Fibroblast of mammary gland (primary cell): ENCODE measurements at regions not wholly inside any gene's neighbourhood (a gene's known extent, or its start where the extent isn't known, plus 50 kb on each side); places are given as distances from the start of the nearest gene placed in this dataset.
A peak's percentile ranks its signal among the peaks of the same experiment; 100 is the strongest.

Source experiments
- DNase-seq: peaks from one replicate; pipeline ENCODE4 v3.0.0-alpha.2; 2010; ENCODE audit warnings: low read depth
- H3K4me3 ChIP-seq: 2 replicates; pipeline ENCODE4 v1.5.1; 2011; ENCODE audit warnings: low read depth, mild to moderate bottlenecking, low read length, moderate library complexity; ENCODE audit not compliant: control insufficient read depth
- CTCF ChIP-seq: conservative IDR thresholded peaks from 2 replicates; pipeline ENCODE4 v1.5.1; 2011; ENCODE audit warnings: low read depth, low read length, inconsistent platforms; ENCODE audit not compliant: control insufficient read depth, insufficient read depth

GRCh38 chr1:47646676-47647075, 208.8 kb downstream of the FOXD2 start:
- H3K4me3 ChIP-seq: no peak overlapping the region
- no peak for TF ChIP-seq CTCF
- DNase-seq: no peak

GRCh38 chr1:47647327-47647845, 209.5 kb downstream of the FOXD2 start:
- no peak for TF ChIP-seq CTCF
- H3K4me3 ChIP-seq: no peak overlapping the region
- no peak for DNase-seq

- peak; percentile 89 for DNase-seq
- TF ChIP-seq CTCF: no peak
- H3K4me3 ChIP-seq: no peak overlapping the region
These were observed 212.4 kb downstream of the FOXD2 start for GRCh38 chr1:47650205-47650604.

- no peak for TF ChIP-seq CTCF
- DNase-seq: no peak
- no peak overlapping the region for H3K4me3 ChIP-seq
These were observed 212.8 kb downstream of the FOXD2 start for GRCh38 chr1:47650611-47651010.

GRCh38 chr1:47651311-47652089, 213.7 kb downstream of the FOXD2 start:
- no peak for DNase-seq
- H3K4me3 ChIP-seq: no peak overlapping the region
- no peak for TF ChIP-seq CTCF

GRCh38 chr1:47655521-47656300, 217.9 kb downstream of the FOXD2 start:
- H3K4me3 ChIP-seq: no peak overlapping the region
- DNase-seq: no peak
- no peak for TF ChIP-seq CTCF
